HCT116 (cell line): ENCODE measurements at regions not wholly inside any gene's neighbourhood (a gene's known extent, or its start where the extent isn't known, plus 50 kb on each side); places are given as distances from the start of the nearest gene placed in this dataset.

Experiments
- ATF3 ChIP-seq: IDR thresholded peaks from 2 replicates; pipeline ENCODE4 v1.6.1; 2012
- CTCF ChIP-seq, 3 experiments: fragments of 200-600 bp in 1 of 3; sonication (generic) in 1 of 3; IDR thresholded peaks in 2 of 3; conservative IDR thresholded peaks in 1 of 3; 2 replicates each; pipeline ENCODE4 v1.5.1; 2012 to 2017; ENCODE audit warnings: low read depth in 2 of 3, low read length in 2 of 3, antibody characterized with exemption in 1 of 3, borderline replicate concordance in 1 of 3, control low read depth in 1 of 3, mild to moderate bottlenecking in 1 of 3, mixed read lengths in 1 of 3, mixed run types in 1 of 3, moderate library complexity in 1 of 3; ENCODE audit not compliant: insufficient read depth in 1 of 3
- EGR1 ChIP-seq: IDR thresholded peaks from 2 replicates; pipeline ENCODE4 v1.6.1; 2012; ENCODE audit warnings: low read depth
- EZH2phosphoT487 ChIP-seq: fragments of 200-600 bp; IDR thresholded peaks from 2 replicates; pipeline ENCODE4 v1.6.1; 2018; ENCODE audit warnings: antibody characterized with exemption, borderline replicate concordance
- FOSL1 ChIP-seq: IDR thresholded peaks from 2 replicates; pipeline ENCODE4 v1.6.1; 2012; ENCODE audit warnings: low read depth
- POLR2A ChIP-seq: IDR thresholded peaks from 2 replicates; pipeline ENCODE4 v1.7.0; 2011; ENCODE audit warnings: borderline replicate concordance; ENCODE audit not compliant: insufficient read depth, insufficient read length; ENCODE audit errors: extremely low read depth
- POLR2AphosphoS5 ChIP-seq: IDR thresholded peaks from 2 replicates; pipeline ENCODE4 v1.6.1; 2011; ENCODE audit warnings: mild to moderate bottlenecking, low read depth, low read length, moderate library complexity
- RAD21 ChIP-seq: IDR thresholded peaks from 2 replicates; pipeline ENCODE4 v1.6.1; 2012; ENCODE audit warnings: low read depth, mild to moderate bottlenecking
- REST ChIP-seq: IDR thresholded peaks from 2 replicates; pipeline ENCODE4 v1.6.1; 2012; ENCODE audit warnings: low read depth
- SIN3A ChIP-seq: IDR thresholded peaks from 2 replicates; pipeline ENCODE4 v1.6.1; 2012; ENCODE audit warnings: low read depth
- SP1 ChIP-seq: IDR thresholded peaks from 2 replicates; pipeline ENCODE4 v1.6.1; 2012; ENCODE audit warnings: low read depth
- TCF7L2 ChIP-seq: IDR thresholded peaks from 2 replicates; pipeline ENCODE4 v1.7.0; 2011; ENCODE audit warnings: borderline replicate concordance, inconsistent platforms; ENCODE audit not compliant: insufficient read depth, insufficient read length; ENCODE audit errors: extremely low read depth
- YY1 ChIP-seq: IDR thresholded peaks from 2 replicates; pipeline ENCODE4 v1.6.1; 2011; ENCODE audit warnings: low read length, low read depth, moderate library complexity, mild to moderate bottlenecking; ENCODE audit not compliant: insufficient replicate concordance; ENCODE audit errors: extremely low read depth
- ZNF274 ChIP-seq: fragments of 200-500 bp; sonication (Bioruptor generic); IDR thresholded peaks from 2 replicates; pipeline ENCODE4 v1.6.1; 2014; ENCODE audit warnings: mild to moderate bottlenecking, low read depth, low read length, inconsistent platforms

GRCh38 chrX:8067754-8068462 is 103.2 kb downstream of the VCX2 start:
- TF ChIP-seq ZNF274 (no peak), CTCF (IDR thresholded peaks at IDR 0.05 in 2 of 3, conservative IDR thresholded peaks at IDR 0.05 in 1 of 3; ENCODE audit: borderline replicate concordance in 1 of 3, insufficient read depth in 1 of 3, low read depth in 2 of 3, low read length in 2 of 3) (no peak), YY1 (no peak), REST (no peak), POLR2A (no peak), SIN3A (no peak), RAD21 (no peak), POLR2AphosphoS5 (no peak), EGR1 (no peak), ATF3 (no peak), TCF7L2 (no peak), EZH2phosphoT487 (no peak), SP1 (no peak), FOSL1 (no peak)
